K562 (cell line): ENCODE measurements at regions not wholly inside any gene's neighbourhood (a gene's known extent, or its start where the extent isn't known, plus 50 kb on each side); places are given as distances from the start of the nearest gene placed in this dataset.

ENCODE experiments used
- ATAC-seq: fragments of 200-7000 bp; cut with Tn5 transposase; 3 replicates; pipeline ENCODE4 v1.9.1; 2020; ENCODE audit warnings: moderate library complexity
- BruUV-seq: library from RNA; stranded (reverse); fragments of 400-500 nt; replicated peaks from 2 replicates; lab custom pipeline; 2021; lab: Mats Ljungman, UMichigan
- CTCF ChIA-PET: fragments of 300-600 bp; formaldehyde crosslinking; extraction: SDS; loops from one replicate; lab custom pipeline; 2021; ENCODE audit warnings: low intra/inter-chr PET ratio; lab: Yijun Ruan, JAX
- POLR2A ChIA-PET: fragments of 300-600, 350-650 bp; sonication (Branson Sonifier 250); formaldehyde crosslinking; extraction: SDS; loops from one replicate; lab custom pipeline; 2021; ENCODE audit warnings: antibody characterized with exemption, inconsistent platforms; lab: Yijun Ruan, JAX
- DNase-seq, 4 experiments: peaks; one replicate each; pipeline versions ENCODE4 v3.0.0 to v3.0.0-alpha.2; 2011 to 2018; ENCODE audit warnings: low spot score in 3 of 4, mixed read lengths in 3 of 4; ENCODE audit errors: extremely low read depth in 1 of 4
- FAIRE-seq: peaks from 2 replicates; lab custom pipeline; 2011; peaks lifted over from hg19 to GRCh38; lab: Jason Lieb, UNC
- H2AFZ ChIP-seq: 2 replicates; pipeline ENCODE4 v1.6.0; 2011; ENCODE audit warnings: low read depth, low read length, control low read depth, inconsistent platforms
- H3K27ac ChIP-seq: fragments of 200-600 bp; 3 replicates; pipeline ENCODE4 v1.8.0; 2011; ENCODE audit warnings: low read depth, mild to moderate bottlenecking, control low read depth, inconsistent platforms, low read length, moderate library complexity, mixed read lengths; ENCODE audit errors: extremely low read depth
- H3K27me3 ChIP-seq, 2 experiments: fragments of 300-600 bp in 1 of 2; 2 replicates in 1 of 2; 3 replicates in 1 of 2; pipeline versions ENCODE4 v1.6.0 to v1.8.0; 2011; ENCODE audit warnings: inconsistent platforms in 2 of 2, low read length in 2 of 2, mild to moderate bottlenecking in 1 of 2, mixed read lengths in 1 of 2, moderate library complexity in 1 of 2; ENCODE audit not compliant: control insufficient read depth in 2 of 2, insufficient read depth in 2 of 2
- H3K36me3 ChIP-seq: fragments of 300-600 bp; 3 replicates; pipeline ENCODE4 v1.8.0; 2011; ENCODE audit warnings: mild to moderate bottlenecking, low read length, inconsistent platforms; ENCODE audit not compliant: control insufficient read depth, insufficient read depth
- H3K4me1 ChIP-seq, 2 experiments: fragments of 200-600 bp in 1 of 2; replicated peaks in 1 of 2; 2 replicates in 1 of 2; 3 replicates in 1 of 2; pipeline versions ENCODE4 v1.5.1 to v1.8.0; 2011; ENCODE audit warnings: inconsistent platforms in 2 of 2, low read length in 2 of 2, mild to moderate bottlenecking in 1 of 2, mixed read lengths in 1 of 2, moderate library complexity in 1 of 2; ENCODE audit not compliant: control insufficient read depth in 2 of 2, insufficient read depth in 2 of 2
- H3K4me2 ChIP-seq: 2 replicates; pipeline ENCODE4 v1.6.1; 2011; ENCODE audit warnings: low read length, control low read depth, inconsistent platforms, mixed read lengths; ENCODE audit not compliant: insufficient read depth
- H3K4me3 ChIP-seq: fragments of 200-600 bp; sonication (generic), shearing (Covaris generic); 2 replicates; pipeline ENCODE4 v1.5.1; 2016; ENCODE audit warnings: control low read depth, inconsistent platforms
- H3K79me2 ChIP-seq: fragments of 200-600 bp; 3 replicates; pipeline ENCODE4 v1.8.0; 2011; ENCODE audit warnings: low read length, inconsistent platforms; ENCODE audit not compliant: control insufficient read depth, insufficient read depth
- H3K9ac ChIP-seq, 2 experiments: 2 replicates each; pipeline versions ENCODE4 v1.6.0 to v1.6.1; 2011; ENCODE audit warnings: low read depth in 2 of 2, low read length in 2 of 2, control low read depth in 1 of 2, inconsistent platforms in 1 of 2, mild to moderate bottlenecking in 1 of 2, mixed read lengths in 1 of 2; ENCODE audit not compliant: insufficient read depth in 1 of 2
- H3K9me1 ChIP-seq: one replicate; pipeline ENCODE4 v1.6.0; 2011; ENCODE audit warnings: inconsistent platforms, mild to moderate bottlenecking, low read length, moderate library complexity; ENCODE audit not compliant: control insufficient read depth, insufficient read depth
- H3K9me3 ChIP-seq: replicated peaks from 2 replicates; pipeline ENCODE4 v1.5.1; 2011; ENCODE audit warnings: low read depth, low read length, inconsistent platforms; ENCODE audit not compliant: control insufficient read depth, insufficient read depth
- H4K20me1 ChIP-seq: replicated peaks from 2 replicates; pipeline ENCODE4 v1.6.1; 2011; ENCODE audit warnings: low read length, inconsistent platforms, mixed read lengths; ENCODE audit not compliant: control insufficient read depth, insufficient read depth
- ATF1 ChIP-seq, 2 experiments: fragments of 450-650 bp in 1 of 2; IDR thresholded peaks; 2 replicates each; pipeline ENCODE4 v1.6.1; 2016; ENCODE audit warnings: missing compliant biosample characterization in 1 of 2, missing genetic modification characterization in 1 of 2
- CHCHD3 ChIP-seq: fragments of 250-450 bp; sonication (Bioruptor Pico); IDR thresholded peaks from 2 replicates; pipeline ENCODE4 v2.1.2; 2022; ENCODE audit warnings: mild to moderate bottlenecking
- CHD2 ChIP-seq: IDR thresholded peaks from 2 replicates; pipeline ENCODE4 v1.6.1; 2011; ENCODE audit warnings: low read depth, low read length
- EZH2 ChIP-seq: IDR thresholded peaks from 2 replicates; pipeline ENCODE4 v1.6.1; 2012; ENCODE audit warnings: low read depth, mild to moderate bottlenecking, inconsistent platforms, low read length, borderline replicate concordance
- KLF1 ChIP-seq: fragments of 450-650 bp; IDR thresholded peaks from 2 replicates; pipeline ENCODE4 v1.6.1; 2016; ENCODE audit warnings: missing genetic modification characterization, missing compliant biosample characterization
- KLF6 ChIP-seq: fragments of 250-450 bp; sonication (Bioruptor Pico); IDR thresholded peaks from 2 replicates; pipeline ENCODE4 v1.4.0; 2020; ENCODE audit warnings: mild to moderate bottlenecking, moderate library complexity, borderline replicate concordance
- MCM2 ChIP-seq: fragments of 450-650 bp; IDR thresholded peaks from 2 replicates; pipeline ENCODE4 v1.6.1; 2017; ENCODE audit warnings: low read depth, mild to moderate bottlenecking
- RBM14 ChIP-seq: fragments of 200-400 bp; formaldehyde crosslinking; IDR thresholded peaks from 2 replicates; pipeline ENCODE4 v1.6.1; 2018; ENCODE audit warnings: low read depth, mild to moderate bottlenecking, low read length, moderate library complexity, borderline replicate concordance; ENCODE audit not compliant: insufficient read depth
- TEAD1 ChIP-seq, 2 experiments: fragments of 450-650 bp in 1 of 2; sonication (generic) in 1 of 2; formaldehyde crosslinking; IDR thresholded peaks; 2 replicates each; pipeline versions ENCODE4 v1.4.0 to v1.8.0; 2020 to 2022; ENCODE audit warnings: mild to moderate bottlenecking in 2 of 2, missing genetic modification reagents in 1 of 2
- ZNF655 ChIP-seq: fragments of 250-450 bp; sonication (Bioruptor Pico); IDR thresholded peaks from 2 replicates; pipeline ENCODE4 v1.5.0; 2021
- ZNF699 ChIP-seq: fragments of 250-450 bp; sonication (Bioruptor Pico); IDR thresholded peaks from 2 replicates; pipeline ENCODE4 v1.8.0; 2021; ENCODE audit warnings: mild to moderate bottlenecking, moderate library complexity; ENCODE audit not compliant: insufficient replicate concordance
- WGBS: fragments of 100-300 bp; shearing (Covaris generic); methylation state at CpG from one replicate; pipeline ENCODE4 v1.1.6; 2016; ENCODE audit warnings: low coverage, mixed read lengths; ENCODE audit not compliant: insufficient coverage; ENCODE audit errors: missing lambda C conversion rate; 5-methylcytosine and 5-hydroxymethylcytosine counted together
- in situ Hi-C: fragments of 300-500 bp; cut with MboI; formaldehyde crosslinking; loops from 4 replicates; pipeline ENCODE4 v1.15.0; 2018; ENCODE audit warnings: inconsistent platforms, mixed read lengths
- intact Hi-C: fragments of 100-400 bp; cut with micrococcal nuclease; formaldehyde crosslinking; loops from 2 replicates; pipeline ENCODE4 v1.14.2; 2022

- 0% methylated on average over 2 of the region's 2 CpGs for WGBS
- H3K27ac ChIP-seq, result no peak overlapping the region
- FAIRE-seq (no peak), DNase-seq (no peak), ATAC-seq (no peak)
- H3K9me1 ChIP-seq, result no peaks in the 10 kb centered on the region
- POLR2A ChIA-PET, result no interaction called here
- H3K9me3 ChIP-seq, result no peaks in the 10 kb centered on the region
- no peaks in the 10 kb centered on the region for H3K79me2 ChIP-seq
- no peaks in the 10 kb centered on the region for H4K20me1 ChIP-seq
- no peak overlapping the region for H2AFZ ChIP-seq
- CTCF ChIA-PET, result no interaction called here
- no TSS peak for BruUV-seq
- H3K9ac ChIP-seq, result no peak overlapping the region
- no peak overlapping the region for H3K4me3 ChIP-seq
- intact Hi-C loops, result no loop called here
- no peaks in the 10 kb centered on the region for H3K36me3 ChIP-seq
- H3K4me1 ChIP-seq, result no peaks in the 10 kb centered on the region
- H3K4me2 ChIP-seq, result no peak overlapping the region
- in situ Hi-C loops, result no loop called here
- no peaks in the 10 kb centered on the region for H3K27me3 ChIP-seq
- TF ChIP-seq CHCHD3, result no peak
- no peak for TF ChIP-seq MCM2
- no peak for TF ChIP-seq KLF1
- TF ChIP-seq ZNF655 (CRISPR knock-in tag), result no peak
- TF ChIP-seq EZH2, result no peak
- no peak for TF ChIP-seq ATF1 (CRISPR knock-in tag; IDR thresholded peaks at IDR 0.05)
- TF ChIP-seq ATF1 (tag; IDR thresholded peaks at IDR 0.05), result no peak
- no peak for TF ChIP-seq ZNF699
- TF ChIP-seq CHD2, result no peak
- TF ChIP-seq TEAD1 (CRISPR knock-in tag; IDR thresholded peaks at IDR 0.05), result no peak
- no peak for TF ChIP-seq KLF6 (CRISPR knock-in tag)
- no peak for TF ChIP-seq RBM14
These were observed 964.2 kb upstream of the ADGRL2 start for GRCh38 chr1:80836505-80836904.
